ENCODE measurements at regions not wholly inside any gene's neighbourhood (a gene's known extent, or its start where the extent isn't known, plus 50 kb on each side); places are given as distances from the start of the nearest gene placed in this dataset.

DNA sequence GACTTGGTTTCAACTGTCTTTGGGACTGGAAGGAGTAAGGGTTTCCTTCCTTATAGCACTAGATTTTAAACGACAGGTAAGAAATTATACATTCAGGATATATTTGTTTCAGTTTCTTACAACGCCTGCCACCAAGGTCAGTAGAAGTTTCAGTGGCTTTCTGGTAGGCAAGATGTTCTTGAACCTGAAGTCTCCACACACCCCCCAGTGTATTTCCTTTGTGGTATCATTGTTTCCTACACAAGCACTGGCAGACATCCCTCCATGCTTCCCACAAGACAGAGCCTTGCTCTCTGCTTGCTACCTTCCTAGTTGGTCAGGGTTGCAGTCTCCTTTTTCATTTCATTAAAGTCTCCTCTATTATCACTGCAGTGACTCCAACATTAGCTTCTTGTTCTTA, 283.1 kb downstream of the FLRT2 start:
- no peak for DNase-seq

DNA sequence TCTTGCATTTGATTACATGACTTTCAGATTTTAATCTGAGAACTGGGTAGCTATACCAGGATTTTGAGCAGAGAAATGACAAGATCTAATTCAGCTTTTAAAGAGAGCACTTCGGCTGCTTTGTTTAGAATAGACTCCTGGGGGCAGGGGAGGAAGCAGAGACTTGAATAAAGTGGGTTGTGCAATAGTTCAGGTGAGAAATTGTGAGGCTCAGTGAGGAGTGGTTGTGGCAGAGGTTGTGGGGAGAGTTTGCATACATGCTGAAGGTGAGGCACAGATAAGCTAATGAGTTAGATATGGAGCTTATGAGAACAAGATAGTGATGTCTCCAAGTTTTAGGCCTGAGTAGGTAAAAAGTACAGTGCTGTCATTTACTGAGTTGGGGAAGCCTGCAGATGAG, 281.4 kb downstream of the FLRT2 start:
- no peak for DNase-seq

DNA sequence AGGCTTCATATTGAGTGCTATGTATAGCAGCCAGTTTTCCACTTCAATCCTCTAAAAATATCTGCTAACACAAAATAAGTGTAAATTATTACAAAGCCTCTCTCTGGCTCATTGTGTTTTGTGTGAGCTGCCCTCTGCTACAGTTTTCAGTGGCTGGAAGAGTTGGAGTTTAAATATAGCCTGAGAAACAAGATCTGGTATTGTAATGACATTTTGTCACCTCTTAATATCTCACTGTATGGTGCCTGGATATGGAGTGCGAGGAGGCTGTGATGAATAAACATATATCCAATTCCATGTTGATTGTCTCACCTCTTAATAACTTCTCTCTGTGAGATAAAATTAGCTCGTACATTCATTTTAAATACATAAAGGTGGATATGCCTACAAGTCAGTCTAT, 269.7 kb downstream of the FLRT2 start:
- no peak for DNase-seq

DNA sequence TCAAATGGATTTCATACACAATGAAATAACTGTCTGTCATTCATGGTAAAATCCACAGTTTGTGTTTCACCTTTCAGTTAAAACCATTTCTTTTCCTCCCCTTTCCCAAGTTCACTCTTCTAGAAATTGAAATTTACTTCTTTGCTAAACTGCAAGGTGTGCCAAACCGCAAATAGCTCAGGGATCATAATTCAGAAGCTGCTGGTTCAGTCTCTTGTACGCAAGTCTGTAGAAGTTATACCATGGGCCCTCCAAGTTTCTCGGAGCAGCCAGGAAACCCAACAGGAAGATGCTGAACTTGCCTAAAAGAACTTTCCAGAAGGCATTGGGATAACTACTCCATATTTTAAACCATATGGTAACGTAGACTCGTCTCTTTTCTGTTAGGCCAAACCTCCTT, 268.9 kb downstream of the FLRT2 start:
- no peak for DNase-seq

DNA sequence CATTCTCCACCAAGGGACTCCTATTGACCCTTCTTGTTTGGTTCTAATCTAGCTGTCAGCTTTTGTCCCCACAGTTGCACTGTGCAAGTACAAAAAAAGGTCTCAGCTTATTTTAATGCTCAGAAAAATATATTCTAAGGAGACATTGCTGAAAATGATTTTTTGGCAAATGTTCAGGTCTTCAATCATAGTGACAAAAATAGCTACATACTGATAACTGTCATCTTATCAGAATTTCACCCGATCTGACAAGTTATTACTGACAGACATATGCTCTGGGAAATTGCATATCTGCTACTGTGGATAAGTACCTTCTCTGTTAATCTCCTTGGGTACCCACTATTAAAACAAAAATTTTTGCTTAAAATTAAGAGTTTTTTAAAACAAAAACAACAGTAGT, 263.6 kb downstream of the FLRT2 start:
- DNase-seq, result no peak

DNA sequence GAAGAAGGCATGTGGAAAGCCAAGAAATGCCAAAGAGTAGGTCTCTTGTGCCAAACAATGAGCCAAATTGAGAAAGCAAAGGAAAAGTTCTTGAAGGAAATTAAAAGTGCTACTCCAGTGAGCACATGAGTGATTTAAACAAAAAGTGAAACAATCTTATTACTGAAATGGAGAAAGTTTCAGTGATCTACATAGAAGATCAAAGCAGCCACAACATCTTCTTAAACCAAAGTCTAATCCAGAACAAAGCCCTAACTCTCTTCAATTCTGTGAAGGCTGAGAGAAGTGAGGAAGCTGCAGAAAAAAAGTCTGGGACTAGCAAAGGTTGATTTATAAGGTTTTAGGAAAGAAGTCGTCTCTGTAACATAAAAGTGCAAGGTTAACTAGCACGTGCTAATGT, 259.6 kb downstream of the FLRT2 start:
- DNase-seq, result no peak

DNA sequence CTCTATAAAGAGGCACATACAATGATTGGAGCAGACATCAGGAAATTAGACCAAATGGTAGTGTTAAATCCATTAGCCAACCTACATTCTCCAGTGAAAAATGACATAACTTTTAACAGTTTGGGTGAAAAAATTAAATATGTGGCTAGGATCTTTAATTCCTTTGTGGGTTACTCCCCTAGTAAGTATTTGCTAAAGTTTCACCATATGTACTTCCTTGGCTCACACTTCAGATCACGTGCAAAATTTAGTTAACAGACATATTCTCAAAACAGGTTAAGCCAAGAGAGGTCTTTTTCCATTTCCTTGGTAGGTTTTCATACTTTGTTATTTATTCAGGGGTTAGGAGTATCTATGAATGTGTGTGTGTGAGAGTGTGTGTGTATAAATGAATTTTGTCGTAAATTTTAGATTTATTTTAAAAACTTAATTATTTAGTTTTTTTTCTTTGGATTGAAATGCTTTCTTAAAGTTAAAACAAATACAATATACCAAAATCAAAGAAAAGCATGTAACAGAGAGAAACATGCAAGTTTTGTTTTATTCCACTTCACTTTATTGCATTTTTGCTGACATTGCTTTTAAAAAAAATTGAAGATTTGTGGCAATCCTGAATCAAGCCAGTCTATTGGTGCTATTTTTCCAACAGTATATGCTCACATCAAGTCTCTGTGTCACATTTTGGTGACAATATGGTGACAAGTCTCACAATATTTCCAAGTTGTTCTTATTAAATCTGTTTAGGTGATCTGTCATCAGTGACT, 258.7 kb downstream of the FLRT2 start:
- no peak for DNase-seq

DNA sequence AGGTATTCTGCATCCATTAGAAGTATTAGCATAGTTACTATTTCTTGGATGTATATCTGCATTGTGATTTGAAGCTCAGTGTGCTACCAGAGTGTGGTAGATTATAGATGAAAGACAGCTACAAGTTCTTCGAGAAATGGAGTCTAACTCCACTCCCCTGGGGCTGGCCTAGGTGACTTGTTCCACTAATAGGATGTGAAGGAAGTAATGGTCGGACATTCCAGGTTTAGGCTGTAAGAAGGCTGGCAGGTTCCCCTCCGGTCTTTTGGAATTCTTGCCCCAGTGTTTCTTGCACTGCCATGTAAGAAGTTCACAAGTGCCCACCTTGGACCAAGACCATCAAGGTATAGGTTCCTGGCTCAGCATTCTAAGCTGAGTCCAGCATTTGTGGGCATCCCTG, 236.4 kb downstream of the FLRT2 start:
- DNase-seq, result no peak

DNA sequence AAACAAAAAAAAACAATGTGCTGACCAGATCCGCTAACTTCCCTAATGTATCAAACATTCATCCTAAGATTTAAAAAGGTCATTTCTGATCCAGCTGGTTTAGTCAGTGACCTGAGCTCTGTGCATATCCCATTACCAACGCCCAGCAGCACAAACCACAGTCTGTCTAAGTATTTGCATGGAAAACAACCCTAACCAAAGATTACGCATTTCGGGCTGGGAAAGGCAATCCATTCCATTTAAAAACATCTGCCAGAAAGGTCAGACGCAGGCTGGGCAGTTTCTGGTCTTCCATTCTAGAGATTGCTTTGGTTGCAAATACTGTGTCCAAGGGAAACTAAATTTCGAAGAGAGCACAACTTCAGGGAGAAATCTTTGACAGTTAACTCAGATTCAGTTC, 234.9 kb downstream of the FLRT2 start:
- no peak for DNase-seq

DNA sequence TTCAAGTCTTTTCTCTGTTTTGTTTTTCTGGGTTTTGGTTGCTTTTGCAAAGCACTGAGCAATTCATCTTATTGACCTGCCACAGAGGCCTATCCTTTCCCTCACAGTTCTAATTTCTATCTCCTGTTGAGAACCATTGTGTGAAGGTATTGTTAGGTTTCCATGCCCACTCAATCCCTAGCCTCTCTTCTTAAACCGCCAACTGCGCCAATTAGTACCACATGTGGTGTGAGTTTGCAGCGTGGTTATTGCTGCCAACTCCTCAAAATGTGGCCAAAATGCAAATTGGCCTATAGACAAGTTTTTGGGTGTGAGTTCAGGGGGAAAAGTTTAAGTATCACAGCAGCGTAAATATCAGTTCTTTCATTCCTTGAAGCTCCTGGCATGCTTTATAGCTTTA, 232.6 kb downstream of the FLRT2 start:
- no peak for DNase-seq

DNA sequence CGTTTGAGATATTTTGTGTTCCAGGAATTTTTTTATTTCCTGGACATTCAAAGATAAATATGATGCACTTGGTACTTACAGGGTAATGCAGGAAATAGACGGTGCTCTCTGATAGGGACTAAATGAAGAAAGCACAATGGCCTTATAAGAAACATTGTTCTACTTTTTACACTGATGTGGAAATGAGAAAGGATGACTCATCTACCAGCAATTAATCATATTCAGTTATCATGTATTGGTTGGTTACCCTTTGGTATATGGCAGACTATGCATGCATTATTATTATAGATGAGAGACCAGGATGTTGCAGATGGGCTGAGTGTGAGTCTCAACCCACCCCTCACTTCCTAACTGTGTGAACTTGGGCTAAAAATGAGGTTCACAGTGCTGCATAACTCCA, 222.2 kb downstream of the FLRT2 start:
- DNase-seq, result no peak

DNA sequence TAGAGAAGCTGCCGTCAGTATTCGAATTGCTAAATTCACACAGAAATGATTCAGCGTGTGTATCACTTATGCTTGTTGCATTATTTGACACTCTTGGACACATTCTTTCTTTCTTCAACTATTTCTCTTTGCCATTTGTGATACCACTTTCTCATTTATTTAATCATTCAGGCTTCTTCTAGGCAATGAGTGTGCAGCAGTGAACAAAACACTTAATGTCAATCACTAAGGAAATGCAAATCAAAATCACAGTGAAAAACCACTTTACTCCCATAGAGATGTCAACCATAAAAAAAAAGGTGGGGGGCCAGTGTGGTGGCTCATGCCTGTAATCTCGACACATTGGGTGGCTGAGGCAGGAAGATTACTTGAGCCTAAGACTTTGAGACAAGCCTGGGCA, 214.6 kb downstream of the FLRT2 start:
- DNase-seq, result no peak

DNA sequence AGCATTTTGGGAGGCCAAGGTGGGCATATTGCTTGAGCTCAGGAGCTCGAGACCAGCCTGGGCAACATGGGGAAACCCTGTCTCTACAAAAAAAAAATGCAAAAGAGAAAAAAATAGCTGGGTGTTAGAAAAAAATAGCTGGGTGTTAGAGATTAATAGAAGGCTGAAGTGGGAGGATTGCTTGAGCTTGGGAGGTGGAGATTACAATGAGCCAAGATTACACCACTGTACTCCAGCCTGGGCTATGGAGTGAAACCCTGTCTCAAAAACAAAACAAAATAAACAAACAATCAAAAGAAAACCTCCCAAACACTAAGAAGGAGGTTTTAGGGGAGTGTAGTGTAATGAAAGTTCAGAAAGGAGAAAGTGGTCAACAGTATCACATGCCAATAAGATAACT, 202.1 kb downstream of the FLRT2 start:
- DNase-seq, result no peak

DNA sequence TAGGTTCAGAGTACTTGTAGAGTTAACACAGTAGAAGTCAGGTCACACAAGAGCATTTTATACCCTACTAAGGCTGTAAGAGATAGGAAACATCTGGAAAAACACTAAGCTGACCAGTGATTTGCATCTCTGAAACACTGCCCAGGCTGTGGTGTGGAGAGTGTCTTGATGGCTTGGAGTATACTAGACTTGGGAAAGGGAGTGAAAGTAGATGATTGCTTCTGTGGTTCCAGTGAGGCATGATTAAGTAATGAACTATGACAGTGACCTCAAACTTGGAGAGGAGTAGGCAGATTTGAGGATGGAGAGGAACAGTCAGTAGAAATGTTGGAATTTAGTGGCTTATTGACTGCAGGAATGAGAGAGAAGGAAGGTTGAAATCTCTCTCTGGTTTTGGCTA, 201.2 kb downstream of the FLRT2 start:
- DNase-seq, result no peak

DNA sequence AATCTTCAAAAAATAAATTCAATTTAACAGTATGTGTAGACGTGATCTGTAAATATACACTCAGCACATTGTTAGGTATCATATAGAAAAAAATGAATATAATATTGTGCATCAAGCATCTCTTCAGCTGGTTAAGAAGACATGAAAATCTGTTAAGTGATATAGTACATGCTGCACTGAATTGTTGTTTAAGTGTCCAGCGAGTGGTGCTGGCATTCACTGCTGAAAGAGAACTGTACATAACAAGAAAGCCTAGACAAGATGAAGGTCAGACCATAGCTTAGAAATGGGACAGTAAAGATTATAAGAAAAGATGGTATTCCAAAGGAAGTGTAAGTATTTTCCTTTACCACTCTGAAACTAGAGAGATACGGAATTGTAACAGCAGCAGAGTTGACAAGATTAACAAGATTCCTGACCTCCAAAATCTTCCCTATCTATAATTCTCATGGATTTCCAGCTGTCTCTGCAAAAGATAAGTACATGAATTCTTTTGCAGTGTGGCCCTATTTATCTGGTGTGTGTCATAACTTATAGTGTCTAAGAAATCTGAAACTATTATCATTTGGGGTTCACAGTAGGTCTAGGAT, 198.6 kb downstream of the FLRT2 start:
- no peak for DNase-seq

DNA sequence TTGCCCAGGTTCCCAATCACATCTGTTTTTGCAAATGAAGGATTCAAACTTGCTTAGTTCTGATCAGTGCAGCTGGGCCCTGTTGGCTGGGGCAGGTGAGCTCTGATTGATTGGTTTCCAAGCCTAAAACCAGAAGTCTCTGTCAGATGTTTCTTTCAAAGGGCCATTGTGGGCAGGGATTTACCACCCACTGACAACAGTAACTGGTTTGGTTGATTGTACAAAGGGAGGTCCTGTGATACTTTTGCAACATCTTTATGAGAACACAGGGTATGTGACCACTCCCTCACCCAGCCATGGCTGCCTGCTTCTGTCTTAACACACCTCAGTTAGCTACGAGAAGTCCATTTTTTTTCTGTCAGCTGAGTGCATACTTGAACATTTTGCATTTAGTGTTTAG, 184.1 kb downstream of the FLRT2 start:
- DNase-seq, result no peak

DNA sequence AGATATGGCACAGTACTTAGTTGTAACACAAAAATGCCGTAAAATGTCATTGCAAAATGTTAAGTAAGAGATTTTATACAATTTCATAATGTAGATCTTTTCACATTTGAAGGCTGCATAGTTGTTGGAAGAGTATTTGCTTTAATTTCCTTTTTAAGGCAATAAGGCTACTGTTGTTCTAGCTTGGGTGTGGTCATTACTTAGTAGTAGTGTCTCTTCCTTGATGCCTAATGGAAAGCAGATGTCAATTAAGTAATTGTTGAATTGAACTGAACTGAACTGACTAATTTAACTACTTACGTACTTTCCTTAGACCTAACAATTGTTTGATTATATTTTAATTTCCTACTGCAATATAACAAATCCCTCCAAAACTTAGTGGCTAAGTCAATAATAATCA, 181.7 kb downstream of the FLRT2 start:
- no peak for DNase-seq
